H1 (cell line): ENCODE measurements at regions not wholly inside any gene's neighbourhood (a gene's known extent, or its start where the extent isn't known, plus 50 kb on each side); places are given as distances from the start of the nearest gene placed in this dataset.

Experiments used
- CTCF ChIA-PET: fragments of 300-600 bp; sonication (Branson Sonifier 250); formaldehyde crosslinking; loops from one replicate; lab custom pipeline; 2021; ENCODE audit not compliant: partially characterized antibody; lab: Charles Lee
- POLR2A ChIA-PET: fragments of 300-600 bp; sonication (Branson Sonifier 250); formaldehyde crosslinking; loops from one replicate; lab custom pipeline; 2021; ENCODE audit warnings: inconsistent platforms; ENCODE audit not compliant: partially characterized antibody; lab: Charles Lee
- DNase-seq, 2 experiments: peaks; one replicate each; pipeline versions ENCODE4 v3.0.0 to v3.0.0-alpha.2; 2010 to 2022; ENCODE audit warnings: low spot score in 2 of 2, low read depth in 1 of 2, mixed read lengths in 1 of 2
- FAIRE-seq: peaks from 2 replicates; lab custom pipeline; 2011; peaks lifted over from hg19 to GRCh38; lab: Jason Lieb, UNC
- H2AFZ ChIP-seq: 2 replicates; pipeline ENCODE4 v1.8.1; 2012; ENCODE audit warnings: low read length, inconsistent platforms
- H2AK5ac ChIP-seq: 2 replicates; pipeline ENCODE4 v1.6.1; 2013; ENCODE audit warnings: low read depth, low read length
- H2BK120ac ChIP-seq: replicated peaks from 2 replicates; pipeline ENCODE3; 2013; ENCODE audit warnings: low read depth, low read length, inconsistent platforms
- H2BK12ac ChIP-seq: 2 replicates; pipeline ENCODE4 v1.6.1; 2013; ENCODE audit warnings: low read depth, low read length
- H2BK15ac ChIP-seq: 2 replicates; pipeline ENCODE4 v1.6.1; 2013; ENCODE audit warnings: low read length
- H2BK20ac ChIP-seq: 2 replicates; pipeline ENCODE4 v1.6.1; 2013; ENCODE audit warnings: low read length
- H2BK5ac ChIP-seq: 2 replicates; pipeline ENCODE4 v1.6.1; 2013; ENCODE audit warnings: low read depth, low read length
- H3K14ac ChIP-seq: 2 replicates; pipeline ENCODE4 v1.6.1; 2013; ENCODE audit warnings: inconsistent platforms; ENCODE audit not compliant: insufficient read length
- H3K18ac ChIP-seq: 2 replicates; pipeline ENCODE4 v1.6.1; 2013; ENCODE audit warnings: low read length; ENCODE audit errors: extremely low read depth
- H3K23ac ChIP-seq: 2 replicates; pipeline ENCODE4 v1.6.1; 2013; ENCODE audit warnings: inconsistent platforms; ENCODE audit not compliant: insufficient read length
- H3K23me2 ChIP-seq: 2 replicates; pipeline ENCODE4 v1.6.1; 2013; ENCODE audit warnings: low read depth, low read length
- H3K27ac ChIP-seq: 2 replicates; pipeline ENCODE4 v1.6.1; 2011; ENCODE audit warnings: low read depth, low read length, inconsistent platforms
- H3K27me3 ChIP-seq, 4 experiments: replicated peaks in 1 of 4; 1 replicate in 1 of 4; 2 replicates in 3 of 4; pipeline versions ENCODE4 v1.6.1 to v1.8.1; 2011 to 2013; ENCODE audit warnings: low read length in 3 of 4, mild to moderate bottlenecking in 3 of 4, inconsistent platforms in 2 of 4, mixed read lengths in 2 of 4, moderate library complexity in 1 of 4; ENCODE audit not compliant: control insufficient read depth in 3 of 4, insufficient read depth in 3 of 4; ENCODE audit errors: extremely low read depth in 1 of 4
- H3K36me3 ChIP-seq, 4 experiments: 2 replicates each; pipeline versions ENCODE4 v1.6.1 to v1.8.1; 2011 to 2013; ENCODE audit warnings: mild to moderate bottlenecking in 4 of 4, low read length in 3 of 4, moderate library complexity in 2 of 4, control low read depth in 1 of 4, inconsistent platforms in 1 of 4; ENCODE audit not compliant: insufficient read depth in 4 of 4, control insufficient read depth in 2 of 4
- H3K4ac ChIP-seq: replicated peaks from 2 replicates; pipeline ENCODE3; 2013; ENCODE audit warnings: low read length, low read depth, mixed read lengths, inconsistent platforms; ENCODE audit not compliant: insufficient read length
- H3K4me1 ChIP-seq, 4 experiments: replicated peaks in 1 of 4; 1 replicate in 1 of 4; 2 replicates in 3 of 4; pipeline versions ENCODE4 v1.6.1 to v1.8.1; 2011 to 2013; ENCODE audit warnings: low read length in 3 of 4, inconsistent platforms in 2 of 4, mixed read lengths in 1 of 4; ENCODE audit not compliant: insufficient read depth in 4 of 4, control insufficient read depth in 3 of 4
- H3K4me2 ChIP-seq, 2 experiments: 2 replicates each; pipeline versions ENCODE4 v1.6.1 to v1.8.1; 2011 to 2013; ENCODE audit warnings: low read depth in 2 of 2, low read length in 2 of 2, control low read depth in 1 of 2, inconsistent platforms in 1 of 2, mild to moderate bottlenecking in 1 of 2; ENCODE audit not compliant: insufficient read depth in 1 of 2
- H3K4me3 ChIP-seq, 4 experiments: fragments of 200-600, 300-600 bp in 1 of 4; sonication (generic), shearing (Covaris generic), sonication (Bioruptor Twin) in 1 of 4; 2 replicates each; pipeline versions ENCODE4 v1.5.1 to v1.8.1; 2011 to 2016; ENCODE audit warnings: low read length in 4 of 4, low read depth in 3 of 4, control low read depth in 2 of 4, inconsistent platforms in 2 of 4, mild to moderate bottlenecking in 2 of 4, mixed read lengths in 1 of 4, moderate library complexity in 1 of 4; ENCODE audit not compliant: insufficient read depth in 2 of 4; ENCODE audit errors: extremely low read depth in 1 of 4
- H3K56ac ChIP-seq: replicated peaks from 2 replicates; pipeline ENCODE3; 2013; ENCODE audit warnings: low read depth, mild to moderate bottlenecking, mixed read lengths, low read length, inconsistent platforms; ENCODE audit not compliant: insufficient read length
- H3K79me1 ChIP-seq: 2 replicates; pipeline ENCODE4 v1.6.1; 2013; ENCODE audit warnings: low read depth, low read length, control low read depth
- H3K79me2 ChIP-seq, 2 experiments: 2 replicates each; pipeline versions ENCODE4 v1.6.1 to v1.8.1; 2012 to 2013; ENCODE audit warnings: low read length in 2 of 2, mild to moderate bottlenecking in 2 of 2, inconsistent platforms in 1 of 2; ENCODE audit not compliant: insufficient read depth in 2 of 2, control insufficient read depth in 1 of 2
- H3K9ac ChIP-seq, 4 experiments: replicated peaks in 1 of 4; 1 replicate in 1 of 4; 2 replicates in 3 of 4; pipeline versions ENCODE4 v1.6.1 to v1.8.1; 2011 to 2013; ENCODE audit warnings: low read depth in 3 of 4, low read length in 3 of 4, control low read depth in 2 of 4, mild to moderate bottlenecking in 2 of 4, moderate library complexity in 2 of 4, inconsistent platforms in 1 of 4; ENCODE audit errors: extremely low read depth in 1 of 4
- H3K9me3 ChIP-seq, 2 experiments: 2 replicates each; pipeline versions ENCODE4 v1.6.1 to v1.8.1; 2012 to 2013; ENCODE audit warnings: mild to moderate bottlenecking in 2 of 2, moderate library complexity in 2 of 2, control low read depth in 1 of 2, inconsistent platforms in 1 of 2, low read depth in 1 of 2, low read length in 1 of 2, mixed read lengths in 1 of 2; ENCODE audit not compliant: insufficient read depth in 2 of 2
- H4K20me1 ChIP-seq, 2 experiments: replicated peaks in 1 of 2; 2 replicates each; pipeline versions ENCODE3 to v1.8.1; 2011 to 2013; ENCODE audit warnings: inconsistent platforms in 2 of 2, low read length in 2 of 2, mild to moderate bottlenecking in 1 of 2; ENCODE audit not compliant: insufficient read depth in 2 of 2, control insufficient read depth in 1 of 2
- H4K5ac ChIP-seq: 2 replicates; pipeline ENCODE4 v1.6.1; 2013; ENCODE audit warnings: low read length, low read depth, mixed read lengths, inconsistent platforms; ENCODE audit not compliant: insufficient read length
- H4K8ac ChIP-seq: 2 replicates; pipeline ENCODE4 v1.8.0; 2013; ENCODE audit warnings: mild to moderate bottlenecking, moderate library complexity, low read length, inconsistent platforms; ENCODE audit not compliant: insufficient read depth; ENCODE audit errors: extremely low read depth
- H4K91ac ChIP-seq: replicated peaks from 2 replicates; pipeline ENCODE3; 2013; ENCODE audit warnings: low read length, mixed read lengths, inconsistent platforms; ENCODE audit not compliant: insufficient read length
- ATF3 ChIP-seq: IDR thresholded peaks from 2 replicates; pipeline ENCODE4 v1.6.1; 2011; ENCODE audit warnings: low read depth, mild to moderate bottlenecking, low read length; ENCODE audit not compliant: insufficient read depth
- BRCA1 ChIP-seq: IDR thresholded peaks from 2 replicates; pipeline ENCODE4 v1.6.1; 2012; ENCODE audit warnings: low read depth, low read length, improper control_type of control experiment
- E2F6 ChIP-seq: IDR thresholded peaks from 2 replicates; pipeline ENCODE4 v1.6.1; 2012; ENCODE audit warnings: inconsistent platforms
- EGR1 ChIP-seq: IDR thresholded peaks from 2 replicates; pipeline ENCODE4 v1.6.1; 2011; ENCODE audit warnings: low read depth, low read length, borderline replicate concordance
- JUND ChIP-seq: IDR thresholded peaks from 2 replicates; pipeline ENCODE4 v1.6.1; 2011; ENCODE audit warnings: mild to moderate bottlenecking, improper control_type of control experiment, low read length
- SAP30 ChIP-seq: fragments of 300-600 bp; sonication (generic); IDR thresholded peaks from 2 replicates; pipeline ENCODE4 v1.7.1; 2012; ENCODE audit warnings: low read length, moderate library complexity, mild to moderate bottlenecking, inconsistent platforms; ENCODE audit not compliant: insufficient read depth, insufficient replicate concordance
- SIX5 ChIP-seq: IDR thresholded peaks from 2 replicates; pipeline ENCODE4 v1.6.1; 2011; ENCODE audit warnings: mild to moderate bottlenecking, low read depth, low read length
- SRF ChIP-seq: IDR thresholded peaks from 2 replicates; pipeline ENCODE4 v1.6.1; 2011; ENCODE audit warnings: mild to moderate bottlenecking, low read depth, low read length, moderate library complexity
- TBP ChIP-seq: IDR thresholded peaks from 2 replicates; pipeline ENCODE4 v1.6.1; 2011; ENCODE audit warnings: low read depth, low read length, improper control_type of control experiment

GRCh38 chr21:16318651-16319300 lies 589.0 kb downstream of the USP25 start:
- Histone ChIP-seq H4K8ac (no peak overlapping the region), H3K4ac (no peak overlapping the region), H3K23ac (no peak overlapping the region), H4K5ac (no peak overlapping the region), H2BK5ac (0 out of 2 replicates have a peak overlapping the region, but pooled peaks have one; percentile 12), H2BK12ac (no peak overlapping the region), H3K56ac (no peak overlapping the region), H3K18ac (no peak overlapping the region), H2AK5ac (no peak overlapping the region; the same call in 1 of the 2 replicates), H3K23me2 (no peaks in the 10 kb centered on the region), H4K20me1 (no peaks in the 10 kb centered on the region), H2AFZ (no peak overlapping the region), H3K14ac (no peak overlapping the region), H3K27me3 (peaks cover 0 to 3% (median 0%) of the 10 kb centered on the region in 4 experiments; a peak in 1 of 7 replicates), H2BK120ac (no peak overlapping the region), H3K27ac (no peak overlapping the region), H3K4me3 (no peak overlapping the region), H4K91ac (no peak overlapping the region), H3K79me2 (no peaks in the 10 kb centered on the region), H3K9ac (no peak overlapping the region), H3K4me1 (peaks cover 0 to 2% (median 0%) of the 10 kb centered on the region in 4 experiments; a peak in 1 of 7 replicates), H3K36me3 (no peaks in the 10 kb centered on the region), H2BK20ac (no peak overlapping the region), H3K79me1 (no peaks in the 10 kb centered on the region), H3K9me3 (no peaks in the 10 kb centered on the region), H3K4me2 (no peak overlapping the region), H2BK15ac (no peak overlapping the region)
- DNase-seq (no peak), FAIRE-seq (no peak)
- CTCF ChIA-PET: interaction anchor here (0.7 kb wide), 1 partner anchor 11 kb away, joined by 3 read pairs; no protein-coding TSS in a partner anchor
- POLR2A ChIA-PET: no interaction called here
- TF ChIP-seq TBP: no peak
- no peak for TF ChIP-seq EGR1
- no peak for TF ChIP-seq SRF
- TF ChIP-seq JUND: no peak
- no peak for TF ChIP-seq SAP30
- no peak for TF ChIP-seq BRCA1
- TF ChIP-seq ATF3: no peak
- TF ChIP-seq SIX5: no peak
- no peak for TF ChIP-seq E2F6
